ENCODE measurements at regions not wholly inside any gene's neighbourhood (a gene's known extent, or its start where the extent isn't known, plus 50 kb on each side); places are given as distances from the start of the nearest gene placed in this dataset.

- H3K4me3 ChIP-seq (ENCODE audit: insufficient read depth, low read length): no peak overlapping the region
- H3K27ac ChIP-seq (ENCODE audit: low read depth, low read length): no peak overlapping the region
- H3K9me3 ChIP-seq (ENCODE audit: low read depth, low read length): no peaks in the 10 kb centered on the region
- H3K36me3 ChIP-seq (ENCODE audit: insufficient read depth, low read length): no peaks in the 10 kb centered on the region
- H3K4me1 ChIP-seq (ENCODE audit: insufficient read depth, low read length): no peaks in the 10 kb centered on the region
- H2AFZ ChIP-seq (ENCODE audit: low read length): no peak overlapping the region
- H3K27me3 ChIP-seq (ENCODE audit: insufficient read depth, low read length): no peaks in the 10 kb centered on the region
- no peak for TF ChIP-seq CTCF (IDR thresholded peaks at IDR 0.05; ENCODE audit: extremely low read depth, low read depth, low read length)
- no peak for DNase-seq (ENCODE audit: insufficient read length, low spot score, missing footprints)
- H3K4me2 ChIP-seq (ENCODE audit: insufficient read depth, low read length): no peak overlapping the region
- H3K79me2 ChIP-seq (ENCODE audit: insufficient read depth, low read length): no peaks in the 10 kb centered on the region
- H4K20me1 ChIP-seq (ENCODE audit: insufficient read depth, low read length): no peaks in the 10 kb centered on the region
Observed at GRCh38 chr13:88189728-88190127, 518.6 kb downstream of the SLITRK5 start.

- no peak overlapping the region for H3K4me2 ChIP-seq (ENCODE audit: insufficient read depth, low read length)
- no peaks in the 10 kb centered on the region for H3K79me2 ChIP-seq (ENCODE audit: insufficient read depth, low read length)
- DNase-seq (ENCODE audit: insufficient read length, low spot score, missing footprints): no peak
- H3K9me3 ChIP-seq (ENCODE audit: low read depth, low read length): no peaks in the 10 kb centered on the region
- no peaks in the 10 kb centered on the region for H4K20me1 ChIP-seq (ENCODE audit: insufficient read depth, low read length)
- no peak overlapping the region for H3K4me3 ChIP-seq (ENCODE audit: insufficient read depth, low read length)
- no peaks in the 10 kb centered on the region for H3K4me1 ChIP-seq (ENCODE audit: insufficient read depth, low read length)
- H3K27ac ChIP-seq (ENCODE audit: low read depth, low read length): no peak overlapping the region
- no peak for TF ChIP-seq CTCF (IDR thresholded peaks at IDR 0.05; ENCODE audit: extremely low read depth, low read depth, low read length)
- H3K36me3 ChIP-seq (ENCODE audit: insufficient read depth, low read length): no peaks in the 10 kb centered on the region
- H2AFZ ChIP-seq (ENCODE audit: low read length): no peak overlapping the region
- H3K27me3 ChIP-seq (ENCODE audit: insufficient read depth, low read length): no peaks in the 10 kb centered on the region
Observed at GRCh38 chr13:88196106-88196505, 524.9 kb downstream of the SLITRK5 start.

GRCh38 chr13:88217372-88217771 is 546.2 kb downstream of the SLITRK5 start:
- no peak overlapping the region for H3K4me3 ChIP-seq (ENCODE audit: insufficient read depth, low read length)
- DNase-seq (ENCODE audit: insufficient read length, low spot score, missing footprints): no peak
- H2AFZ ChIP-seq (ENCODE audit: low read length): no peak overlapping the region
- H3K27ac ChIP-seq (ENCODE audit: low read depth, low read length): no peak overlapping the region
- no peaks in the 10 kb centered on the region for H3K27me3 ChIP-seq (ENCODE audit: insufficient read depth, low read length)
- H3K4me2 ChIP-seq (ENCODE audit: insufficient read depth, low read length): no peak overlapping the region
- H3K9me3 ChIP-seq (ENCODE audit: low read depth, low read length): no peaks in the 10 kb centered on the region
- H3K36me3 ChIP-seq (ENCODE audit: insufficient read depth, low read length): no peaks in the 10 kb centered on the region
- no peak for TF ChIP-seq CTCF (IDR thresholded peaks at IDR 0.05; ENCODE audit: extremely low read depth, low read depth, low read length)
- no peaks in the 10 kb centered on the region for H4K20me1 ChIP-seq (ENCODE audit: insufficient read depth, low read length)
- H3K79me2 ChIP-seq (ENCODE audit: insufficient read depth, low read length): no peaks in the 10 kb centered on the region
- no peaks in the 10 kb centered on the region for H3K4me1 ChIP-seq (ENCODE audit: insufficient read depth, low read length)

- Histone ChIP-seq H3K4me3 (ENCODE audit: insufficient read depth, low read length) (no peak overlapping the region), H3K4me2 (ENCODE audit: insufficient read depth, low read length) (no peak overlapping the region), H3K9me3 (ENCODE audit: low read depth, low read length) (no peaks in the 10 kb centered on the region), H3K36me3 (ENCODE audit: insufficient read depth, low read length) (no peaks in the 10 kb centered on the region), H2AFZ (ENCODE audit: low read length) (no peak overlapping the region), H3K79me2 (ENCODE audit: insufficient read depth, low read length) (no peaks in the 10 kb centered on the region), H4K20me1 (ENCODE audit: insufficient read depth, low read length) (no peaks in the 10 kb centered on the region), H3K27me3 (ENCODE audit: insufficient read depth, low read length) (no peaks in the 10 kb centered on the region), H3K4me1 (ENCODE audit: insufficient read depth, low read length) (no peaks in the 10 kb centered on the region), H3K27ac (ENCODE audit: low read depth, low read length) (no peak overlapping the region)
- TF ChIP-seq CTCF (IDR thresholded peaks at IDR 0.05; ENCODE audit: extremely low read depth, low read depth, low read length): no peak
- DNase-seq (ENCODE audit: insufficient read length, low spot score, missing footprints): no peak
Observed at GRCh38 chr13:88217883-88218282, 546.7 kb downstream of the SLITRK5 start.

Measured in osteoblast (primary cell).